Adrenal gland (tissue), 5 donors: ENCODE measurements at regions not wholly inside any gene's neighbourhood (a gene's known extent, or its start where the extent isn't known, plus 50 kb on each side); places are given as distances from the start of the nearest gene placed in this dataset.
"Not testable (repeated sequence)": the region's sequence is repeated elsewhere in the genome, so short reads cannot be mapped to it uniquely, and the experiment has no call there.

Experiments used
- POLR2A ChIP-seq, 2 donors: fragments of 450-650 bp; IDR thresholded peaks; one replicate each; pipeline ENCODE4 v1.6.1; 2017; ENCODE audit warnings: antibody characterized with exemption in 2 of 2, mild to moderate bottlenecking in 2 of 2, moderate library complexity in 1 of 2
- TF ChIP-seq, protein P1 (sequence below), 6 experiments: fragments of 450-650 bp in 4 of 6; fragments of 200-600 bp in 2 of 6; sonication (generic) in 1 of 6; IDR thresholded peaks; 1 replicate in 5 of 6; 2 replicates in 1 of 6; pipeline versions ENCODE4 v1.5.1 to v1.8.0; 2016 to 2021; ENCODE audit warnings: antibody characterized with exemption in 6 of 6, mild to moderate bottlenecking in 2 of 6, moderate library complexity in 1 of 6
- donor health status: DM: no; HTN: no; CAD: no.

DNA sequence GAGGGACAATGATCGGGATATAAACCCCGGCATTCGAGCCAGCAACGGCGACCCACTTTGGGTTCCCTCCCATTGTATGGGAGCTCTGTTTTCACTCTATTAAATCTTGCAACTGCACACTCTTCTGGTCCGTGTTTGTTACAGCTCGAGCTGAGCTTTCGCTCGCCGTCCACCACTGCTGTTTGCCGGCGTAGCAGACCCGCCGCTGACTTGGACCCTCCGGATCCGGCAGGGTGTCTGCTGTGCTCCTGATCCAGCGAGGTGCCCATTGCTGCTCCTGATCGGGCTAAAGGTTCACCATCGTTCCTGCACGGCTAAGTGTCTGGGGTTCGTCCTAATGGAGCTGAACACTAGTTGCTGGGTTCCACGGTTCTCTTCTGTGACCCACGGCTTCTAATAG is 220.2 kb downstream of the GLRX3 start:
- TF ChIP-seq, protein P1, sequence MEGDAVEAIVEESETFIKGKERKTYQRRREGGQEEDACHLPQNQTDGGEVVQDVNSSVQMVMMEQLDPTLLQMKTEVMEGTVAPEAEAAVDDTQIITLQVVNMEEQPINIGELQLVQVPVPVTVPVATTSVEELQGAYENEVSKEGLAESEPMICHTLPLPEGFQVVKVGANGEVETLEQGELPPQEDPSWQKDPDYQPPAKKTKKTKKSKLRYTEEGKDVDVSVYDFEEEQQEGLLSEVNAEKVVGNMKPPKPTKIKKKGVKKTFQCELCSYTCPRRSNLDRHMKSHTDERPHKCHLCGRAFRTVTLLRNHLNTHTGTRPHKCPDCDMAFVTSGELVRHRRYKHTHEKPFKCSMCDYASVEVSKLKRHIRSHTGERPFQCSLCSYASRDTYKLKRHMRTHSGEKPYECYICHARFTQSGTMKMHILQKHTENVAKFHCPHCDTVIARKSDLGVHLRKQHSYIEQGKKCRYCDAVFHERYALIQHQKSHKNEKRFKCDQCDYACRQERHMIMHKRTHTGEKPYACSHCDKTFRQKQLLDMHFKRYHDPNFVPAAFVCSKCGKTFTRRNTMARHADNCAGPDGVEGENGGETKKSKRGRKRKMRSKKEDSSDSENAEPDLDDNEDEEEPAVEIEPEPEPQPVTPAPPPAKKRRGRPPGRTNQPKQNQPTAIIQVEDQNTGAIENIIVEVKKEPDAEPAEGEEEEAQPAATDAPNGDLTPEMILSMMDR (IDR thresholded peaks at IDR 0.05), result not testable (repeated sequence)
- not testable (repeated sequence) for TF ChIP-seq POLR2A (IDR thresholded peaks at IDR 0.05)
